Mesenchymal stem cell (in vitro differentiated cells and primary cell): ENCODE measurements at regions not wholly inside any gene's neighbourhood (a gene's known extent, or its start where the extent isn't known, plus 50 kb on each side); places are given as distances from the start of the nearest gene placed in this dataset.

ENCODE experiments used
- DNase-seq: peaks from one replicate; pipeline ENCODE4 v3.0.0-alpha.2; 2013
- H2AFZ ChIP-seq: one replicate; pipeline ENCODE4 v1.6.1; 2013; ENCODE audit warnings: low read depth, mild to moderate bottlenecking, control low read depth, inconsistent platforms, low read length, moderate library complexity
- H2AK5ac ChIP-seq: 2 replicates; pipeline ENCODE4 v1.6.1; 2013; ENCODE audit warnings: low read length, moderate library complexity, mild to moderate bottlenecking, inconsistent platforms; ENCODE audit not compliant: severe bottlenecking
- H2BK120ac ChIP-seq: one replicate; pipeline ENCODE4 v1.6.1; 2013; ENCODE audit warnings: low read depth, mild to moderate bottlenecking, inconsistent platforms, low read length, moderate library complexity
- H2BK12ac ChIP-seq, 2 experiments: one replicate each; pipeline ENCODE4 v1.6.1; 2013; ENCODE audit warnings: inconsistent platforms in 2 of 2, low read length in 2 of 2, mild to moderate bottlenecking in 2 of 2, moderate library complexity in 2 of 2, control low read depth in 1 of 2
- H2BK15ac ChIP-seq: one replicate; pipeline ENCODE4 v1.6.1; 2013; ENCODE audit warnings: mild to moderate bottlenecking, low read depth, inconsistent platforms; ENCODE audit not compliant: poor library complexity, severe bottlenecking
- H2BK5ac ChIP-seq: 2 replicates; pipeline ENCODE4 v1.6.1; 2013; ENCODE audit warnings: low read depth, mild to moderate bottlenecking, low read length, control low read depth, inconsistent platforms; ENCODE audit not compliant: poor library complexity, severe bottlenecking
- H3K14ac ChIP-seq, 2 experiments: one replicate each; pipeline ENCODE4 v1.6.1; 2013; ENCODE audit warnings: inconsistent platforms in 2 of 2, low read length in 2 of 2, control low read depth in 1 of 2, mild to moderate bottlenecking in 1 of 2, moderate library complexity in 1 of 2
- H3K18ac ChIP-seq, 2 experiments: one replicate each; pipeline ENCODE4 v1.6.1; 2013; ENCODE audit warnings: inconsistent platforms in 2 of 2, low read length in 2 of 2, control low read depth in 1 of 2, low read depth in 1 of 2, mild to moderate bottlenecking in 1 of 2
- H3K23ac ChIP-seq, 2 experiments: one replicate each; pipeline ENCODE4 v1.6.1; 2013; ENCODE audit warnings: inconsistent platforms in 2 of 2, low read length in 2 of 2, mild to moderate bottlenecking in 2 of 2, moderate library complexity in 2 of 2, control low read depth in 1 of 2
- H3K27ac ChIP-seq: 2 replicates; pipeline ENCODE4 v1.5.1; 2013; ENCODE audit warnings: mild to moderate bottlenecking, moderate library complexity, low read length, control low read depth, inconsistent platforms; ENCODE audit not compliant: poor library complexity, severe bottlenecking
- H3K27me3 ChIP-seq, 2 experiments: 2 replicates each; pipeline versions ENCODE4 v1.6.1 to v1.7.0; 2013; ENCODE audit warnings: low read length in 2 of 2, mild to moderate bottlenecking in 2 of 2, moderate library complexity in 2 of 2, control low read depth in 1 of 2, inconsistent platforms in 1 of 2; ENCODE audit not compliant: control insufficient read depth in 1 of 2, insufficient read depth in 1 of 2
- H3K36me3 ChIP-seq, 2 experiments: 2 replicates each; pipeline versions ENCODE4 v1.6.1 to v1.7.0; 2013; ENCODE audit warnings: low read length in 2 of 2, control low read depth in 1 of 2, inconsistent platforms in 1 of 2, low read depth in 1 of 2, mild to moderate bottlenecking in 1 of 2; ENCODE audit not compliant: insufficient read depth in 2 of 2, control insufficient read depth in 1 of 2
- H3K4ac ChIP-seq, 2 experiments: one replicate each; pipeline ENCODE4 v1.6.1; 2013; ENCODE audit warnings: inconsistent platforms in 2 of 2, low read length in 2 of 2, mild to moderate bottlenecking in 2 of 2, moderate library complexity in 2 of 2, control low read depth in 1 of 2, low read depth in 1 of 2
- H3K4me1 ChIP-seq: 2 replicates; pipeline ENCODE4 v1.6.1; 2013; ENCODE audit warnings: low read depth, low read length, control low read depth; ENCODE audit not compliant: control insufficient read depth, insufficient read depth
- H3K4me2 ChIP-seq: 2 replicates; pipeline ENCODE4 v1.6.1; 2013; ENCODE audit warnings: low read length, mild to moderate bottlenecking, inconsistent platforms; ENCODE audit not compliant: poor library complexity, severe bottlenecking
- H3K4me3 ChIP-seq, 2 experiments: 2 replicates each; pipeline versions ENCODE4 v1.5.1 to v1.7.0; 2013; ENCODE audit warnings: low read length in 2 of 2, mild to moderate bottlenecking in 2 of 2, control low read depth in 1 of 2, low read depth in 1 of 2; ENCODE audit not compliant: insufficient read depth in 1 of 2
- H3K79me1 ChIP-seq: replicated peaks from 2 replicates; pipeline ENCODE4 v1.6.1; 2013; ENCODE audit warnings: mild to moderate bottlenecking, control low read depth, low read length, inconsistent platforms; ENCODE audit not compliant: poor library complexity, severe bottlenecking
- H3K9ac ChIP-seq: 2 replicates; pipeline ENCODE4 v1.7.0; 2013; ENCODE audit warnings: mild to moderate bottlenecking, low read length, moderate library complexity
- H3K9me3 ChIP-seq: 2 replicates; pipeline ENCODE4 v1.7.0; 2013; ENCODE audit warnings: mild to moderate bottlenecking, low read length; ENCODE audit not compliant: control insufficient read depth
- H4K8ac ChIP-seq: one replicate; pipeline ENCODE4 v1.6.1; 2013; ENCODE audit warnings: inconsistent platforms, mild to moderate bottlenecking, low read length, moderate library complexity
- H4K91ac ChIP-seq: one replicate; pipeline ENCODE4 v1.6.1; 2013; ENCODE audit warnings: mild to moderate bottlenecking, low read length, inconsistent platforms
- WGBS: methylation state at CpG from one replicate; pipeline ENCODE4 v1.1.7; 2013; ENCODE audit warnings: mixed read lengths; 5-methylcytosine and 5-hydroxymethylcytosine counted together

- WGBS: 91% methylated on average over 2 of the region's 2 CpGs
- H3K9me3 ChIP-seq: no peaks in the 10 kb centered on the region
- no peaks in the 10 kb centered on the region for H3K79me1 ChIP-seq
- H4K91ac ChIP-seq: no peak overlapping the region
- no peak overlapping the region for H2BK15ac ChIP-seq
- H2BK5ac ChIP-seq: no peak overlapping the region
- no peaks in the 10 kb centered on the region for H3K36me3 ChIP-seq
- no peaks in the 10 kb centered on the region for H3K4me1 ChIP-seq
- no peak overlapping the region for H3K4me3 ChIP-seq
- no peak overlapping the region for H2BK12ac ChIP-seq
- no peak overlapping the region for H2AK5ac ChIP-seq
- no peak overlapping the region for H2BK120ac ChIP-seq
- H3K27ac ChIP-seq: no peak overlapping the region
- H2AFZ ChIP-seq: no peak overlapping the region
- no peak overlapping the region for H3K14ac ChIP-seq
- no peak overlapping the region for H3K4ac ChIP-seq
- no peak overlapping the region for H4K8ac ChIP-seq
- H3K23ac ChIP-seq: no peak overlapping the region
- peaks cover 0 to 5% of the 10 kb centered on the region in 2 experiments for H3K27me3 ChIP-seq
- no peak overlapping the region for H3K18ac ChIP-seq
- H3K9ac ChIP-seq: no peak overlapping the region
- H3K4me2 ChIP-seq: no peak overlapping the region
- no peak for DNase-seq
These were observed 178.9 kb upstream of the HEY2 start for GRCh38 chr6:125570526-125570925.

GRCh38 chr6:125571207-125571755 lies 178.2 kb upstream of the HEY2 start:
- no peak overlapping the region for H4K91ac ChIP-seq
- WGBS: 92% methylated on average over 2 of the region's 2 CpGs

GRCh38 chr6:125574604-125575003 lies 174.8 kb upstream of the HEY2 start:
- Histone ChIP-seq H3K9me3 (no peaks in the 10 kb centered on the region), H3K4me3 (no peak overlapping the region), H3K79me1 (no peaks in the 10 kb centered on the region), H3K23ac (no peak overlapping the region), H4K91ac (no peak overlapping the region), H3K27ac (no peak overlapping the region), H4K8ac (no peak overlapping the region), H2AK5ac (no peak overlapping the region), H2BK15ac (no peak overlapping the region), H3K9ac (no peak overlapping the region), H3K18ac (no peak overlapping the region), H2AFZ (no peak overlapping the region), H2BK120ac (no peak overlapping the region), H3K4me2 (no peak overlapping the region), H3K4ac (no peak overlapping the region), H2BK12ac (no peak overlapping the region), H2BK5ac (no peak overlapping the region), H3K27me3 (peaks cover 0 to 5% of the 10 kb centered on the region in 2 experiments), H3K14ac (no peak overlapping the region), H3K4me1 (no peaks in the 10 kb centered on the region), H3K36me3 (no peaks in the 10 kb centered on the region)
- 93% methylated on average over 7 of the region's 7 CpGs for WGBS
- DNase-seq: no peak

More at GRCh38 chr6:125571207-125571755, 178.2 kb upstream of the HEY2 start:
- H3K27me3 ChIP-seq: peaks cover 0 to 5% of the 10 kb centered on the region in 2 experiments
- no peak overlapping the region for H3K9ac ChIP-seq
- H3K4me1 ChIP-seq: no peaks in the 10 kb centered on the region
- no peak overlapping the region for H3K18ac ChIP-seq
- no peak overlapping the region for H2AFZ ChIP-seq
- no peaks in the 10 kb centered on the region for H3K79me1 ChIP-seq
- H2AK5ac ChIP-seq: no peak overlapping the region
- H3K4me2 ChIP-seq: no peak overlapping the region
- H3K36me3 ChIP-seq: no peaks in the 10 kb centered on the region
- H2BK5ac ChIP-seq: no peak overlapping the region
- H3K4ac ChIP-seq: no peak overlapping the region
- H4K8ac ChIP-seq: no peak overlapping the region
- H2BK120ac ChIP-seq: no peak overlapping the region
- no peak for DNase-seq
- H3K14ac ChIP-seq: no peak overlapping the region
- no peak overlapping the region for H3K4me3 ChIP-seq
- no peak overlapping the region for H2BK12ac ChIP-seq
- no peak overlapping the region for H3K27ac ChIP-seq
- H3K9me3 ChIP-seq: no peaks in the 10 kb centered on the region
- no peak overlapping the region for H2BK15ac ChIP-seq
- no peak overlapping the region for H3K23ac ChIP-seq

GRCh38 chr6:125577124-125577662 lies 172.2 kb upstream of the HEY2 start:
- no peak overlapping the region for H3K4me2 ChIP-seq
- H3K9ac ChIP-seq: no peak overlapping the region
- no peak overlapping the region for H3K18ac ChIP-seq
- H3K4me1 ChIP-seq: no peaks in the 10 kb centered on the region
- no peak overlapping the region for H3K4ac ChIP-seq
- H2BK5ac ChIP-seq: no peak overlapping the region
- H3K27me3 ChIP-seq: peaks cover 0 to 5% of the 10 kb centered on the region in 2 experiments
- no peak overlapping the region for H2AFZ ChIP-seq
- no peak overlapping the region for H2BK120ac ChIP-seq
- DNase-seq: no peak
- no peaks in the 10 kb centered on the region for H3K36me3 ChIP-seq
- H4K8ac ChIP-seq: no peak overlapping the region
- H4K91ac ChIP-seq: no peak overlapping the region
- H3K14ac ChIP-seq: no peak overlapping the region
- no peaks in the 10 kb centered on the region for H3K9me3 ChIP-seq
- no peak overlapping the region for H2BK15ac ChIP-seq
- H2AK5ac ChIP-seq: no peak overlapping the region
- H3K27ac ChIP-seq: no peak overlapping the region
- H3K4me3 ChIP-seq: no peak overlapping the region
- H2BK12ac ChIP-seq: no peak overlapping the region
- H3K23ac ChIP-seq: no peak overlapping the region
- H3K79me1 ChIP-seq: no peaks in the 10 kb centered on the region
- 94% methylated on average over 3 of the region's 3 CpGs for WGBS
